ENCODE measurements at regions not wholly inside any gene's neighbourhood (a gene's known extent, or its start where the extent isn't known, plus 50 kb on each side); places are given as distances from the start of the nearest gene placed in this dataset.

GRCh38 chr10:4511509-4511908, 314.5 kb upstream of the AKR1E2 start:
- CTCF ChIA-PET: no interaction called here
- POLR2A ChIA-PET: no interaction called here

GRCh38 chr10:4509405-4509804, 316.6 kb upstream of the AKR1E2 start:
- TF ChIP-seq ZBTB21 (CRISPR knock-in tag; IDR thresholded peaks at IDR 0.05; ENCODE audit: borderline replicate concordance) (no peak), SP1 (CRISPR knock-in tag; conservative IDR thresholded peaks at IDR 0.05) (no peak), ZNF219 (CRISPR knock-in tag; IDR thresholded peaks at IDR 0.05; ENCODE audit: borderline replicate concordance) (no peak), ARID4B (CRISPR knock-in tag; IDR thresholded peaks at IDR 0.05; ENCODE audit: borderline replicate concordance) (no peak), ZMAT4 (CRISPR knock-in tag; IDR thresholded peaks at IDR 0.05) (no peak), NR1H2 (CRISPR knock-in tag; IDR thresholded peaks at IDR 0.05) (no peak), USF1 (CRISPR knock-in tag; IDR thresholded peaks at IDR 0.05) (no peak), ZNF232 (CRISPR knock-in tag; IDR thresholded peaks at IDR 0.05) (no peak), NR3C1 (CRISPR knock-in tag; conservative IDR thresholded peaks at IDR 0.05; ENCODE audit: low read depth) (no peak), TP53 (CRISPR knock-in tag; IDR thresholded peaks at IDR 0.05) (no peak), CREM (CRISPR knock-in tag; IDR thresholded peaks at IDR 0.05) (no peak), RELA (CRISPR knock-in tag; IDR thresholded peaks at IDR 0.05; ENCODE audit: borderline replicate concordance) (no peak), ETV6 (CRISPR knock-in tag; IDR thresholded peaks at IDR 0.05) (no peak), ATF1 (CRISPR knock-in tag; IDR thresholded peaks at IDR 0.05) (no peak), ZNF121 (CRISPR knock-in tag; IDR thresholded peaks at IDR 0.05) (no peak), PRRX2 (CRISPR knock-in tag; IDR thresholded peaks at IDR 0.05) (no peak), ZNF425 (CRISPR knock-in tag; conservative IDR thresholded peaks at IDR 0.05) (no peak), ATF6 (CRISPR knock-in tag; IDR thresholded peaks at IDR 0.05) (no peak), PREB (CRISPR knock-in tag; IDR thresholded peaks at IDR 0.05; ENCODE audit: borderline replicate concordance) (no peak)
- ChIA-PET CTCF (interaction anchor here (0.8 kb wide), 1 partner anchor 335 kb away, joined by 3 read pairs; no protein-coding TSS in a partner anchor), POLR2A (no interaction called here)
- ATAC-seq (no peak), DNase-seq (ENCODE audit: low spot score) (no peak)
- Mint-ChIP-seq H3K9me3 (no peaks in the 10 kb centered on the region), H3K27me3 (ENCODE audit: low read depth) (no peaks in the 10 kb centered on the region; the same call in 1 of the 2 replicates), H3K4me3 (no peak overlapping the region), H3K36me3 (no peaks in the 10 kb centered on the region), H3K27ac (no peak overlapping the region; the same call in 1 of the 2 replicates), H3K4me1 (no peaks in the 10 kb centered on the region)

More at GRCh38 chr10:4511509-4511908, 314.5 kb upstream of the AKR1E2 start:
- DNase-seq (ENCODE audit: low spot score) (no peak), ATAC-seq (no peak)
- TF ChIP-seq ZNF512 (CRISPR knock-in tag; IDR thresholded peaks at IDR 0.05; ENCODE audit: borderline replicate concordance): no peak
- no peak for TF ChIP-seq ATF1 (CRISPR knock-in tag; IDR thresholded peaks at IDR 0.05)
- Mint-ChIP-seq H3K4me3 (no peak overlapping the region), H3K27ac (no peak overlapping the region), H3K36me3 (no peaks in the 10 kb centered on the region), H3K27me3 (ENCODE audit: low read depth) (no peaks in the 10 kb centered on the region; the same call in 1 of the 2 replicates), H3K9me3 (no peaks in the 10 kb centered on the region), H3K4me1 (no peaks in the 10 kb centered on the region)
